ENCODE measurements at regions not wholly inside any gene's neighbourhood (a gene's known extent, or its start where the extent isn't known, plus 50 kb on each side); places are given as distances from the start of the nearest gene placed in this dataset.

DNA sequence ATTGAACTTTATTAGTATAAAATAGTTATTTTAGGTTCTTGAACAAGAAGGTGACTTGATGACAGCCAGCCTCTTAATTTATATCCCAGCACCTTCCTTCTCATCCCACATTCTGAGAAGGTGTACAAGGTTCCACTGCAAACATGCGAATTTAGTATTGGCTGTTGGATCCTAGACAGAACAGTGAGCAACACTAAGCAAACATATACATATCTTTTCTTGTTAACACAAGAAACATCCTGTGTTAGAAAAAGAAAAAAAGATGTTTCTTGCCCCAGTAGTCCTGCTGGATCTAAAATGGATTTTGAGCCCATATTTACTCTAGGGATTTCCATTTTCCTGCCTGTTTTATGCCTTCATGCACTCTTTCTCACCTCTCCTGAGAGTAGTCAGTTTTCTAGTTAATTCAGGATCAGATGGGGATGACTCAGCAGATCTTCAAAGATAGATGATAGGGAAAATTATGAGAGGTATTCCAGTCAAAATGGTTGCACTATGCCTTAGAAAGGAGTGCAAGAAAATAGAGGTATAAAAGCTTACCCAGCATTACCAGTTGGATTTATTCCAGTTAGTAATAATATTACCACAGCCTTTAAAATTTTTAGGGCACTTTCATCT is 336.5 kb downstream of the MEIS1 start:
- H3K4me3 ChIP-seq (replicated peaks in 1 of 3; ENCODE audit: insufficient read depth in 1 of 3, low read depth in 1 of 3, low read length in 3 of 3): no peak overlapping the region
- H3K27me3 ChIP-seq (ENCODE audit: control insufficient read depth in 2 of 2, insufficient read depth in 2 of 2, low read length in 2 of 2): peaks cover 0 to 1% of the 10 kb centered on the region in 2 experiments
- H4K20me1 ChIP-seq (replicated peaks; ENCODE audit: control insufficient read depth, extremely low read depth, insufficient read depth, low read length): no peaks in the 10 kb centered on the region
- no TSS peak for BruUV-seq (replicated peaks)
- no peak for DNase-seq (ENCODE audit: low read depth, low spot score)
- no peak overlapping the region for H3K9ac ChIP-seq (replicated peaks; ENCODE audit: extremely low read depth, insufficient read depth, low read length)
- dilution Hi-C loops (cut with MboI; ENCODE audit: extremely low pct_ligation_motif_present, low sequenced_read_pairs): no loop called here
- TF ChIP-seq FOS (IDR thresholded peaks at IDR 0.05; ENCODE audit: borderline replicate concordance, insufficient read depth, low read length): no peak
- no peaks in the 10 kb centered on the region for H3K79me2 ChIP-seq (ENCODE audit: control insufficient read depth, insufficient read depth, low read length)
- FAIRE-seq: no peak
- intact Hi-C loops (cut with micrococcal nuclease): no loop called here
- H3K36me3 ChIP-seq (ENCODE audit: control insufficient read depth in 2 of 2, extremely low read depth in 1 of 2, insufficient read depth in 2 of 2, low read length in 2 of 2): no peaks in the 10 kb centered on the region
- CTCF ChIA-PET: no interaction called here
- H3K4me2 ChIP-seq (ENCODE audit: insufficient read depth, low read length): no peak overlapping the region
- H3K27ac ChIP-seq (ENCODE audit: insufficient read depth, low read depth, low read length): no peak overlapping the region
- H3K4me1 ChIP-seq (ENCODE audit: control insufficient read depth, extremely low read depth, insufficient read depth, low read length): no peaks in the 10 kb centered on the region
- no peak overlapping the region for H2AFZ ChIP-seq (ENCODE audit: low read depth, low read length)
- POLR2A ChIA-PET: no interaction called here
- H3K9me1 ChIP-seq (replicated peaks; ENCODE audit: control insufficient read depth, extremely low read depth, insufficient read depth, low read length): no peaks in the 10 kb centered on the region
- H3K9me3 ChIP-seq (replicated peaks; ENCODE audit: control insufficient read depth, insufficient read depth, low read length): no peaks in the 10 kb centered on the region

DNA sequence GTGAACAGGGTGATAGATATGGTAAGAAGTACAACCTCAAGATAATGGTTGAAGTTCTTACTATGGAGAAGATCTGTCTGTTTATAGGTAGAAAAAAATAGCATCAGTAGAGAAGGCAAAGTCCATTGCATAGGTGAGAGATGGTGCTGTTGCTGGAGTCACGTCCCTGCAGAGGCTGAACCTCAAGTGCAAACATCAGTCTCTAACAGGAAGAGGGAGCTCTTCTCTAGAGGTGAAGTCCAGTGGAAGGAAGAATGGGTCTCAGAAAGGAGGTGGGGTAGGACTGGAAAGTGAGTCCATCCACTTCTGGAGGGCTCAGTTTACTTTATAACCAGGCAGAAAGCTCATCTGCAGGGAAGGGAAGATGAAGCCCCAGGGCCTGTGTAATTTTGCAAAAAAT is 337.7 kb downstream of the MEIS1 start:
- TF ChIP-seq MYC (IDR thresholded peaks at IDR 0.05; ENCODE audit: low read depth, low read length): no peak
- Histone ChIP-seq H3K27ac (ENCODE audit: insufficient read depth, low read depth, low read length) (no peak overlapping the region), H3K79me2 (ENCODE audit: control insufficient read depth, insufficient read depth, low read length) (no peaks in the 10 kb centered on the region), H3K9me3 (replicated peaks; ENCODE audit: control insufficient read depth, insufficient read depth, low read length) (no peaks in the 10 kb centered on the region), H3K4me2 (ENCODE audit: insufficient read depth, low read length) (no peak overlapping the region), H3K9me1 (replicated peaks; ENCODE audit: control insufficient read depth, extremely low read depth, insufficient read depth, low read length) (no peaks in the 10 kb centered on the region), H4K20me1 (replicated peaks; ENCODE audit: control insufficient read depth, extremely low read depth, insufficient read depth, low read length) (no peaks in the 10 kb centered on the region), H3K4me3 (replicated peaks in 1 of 3; ENCODE audit: insufficient read depth in 1 of 3, low read depth in 1 of 3, low read length in 3 of 3) (no peak overlapping the region), H3K4me1 (ENCODE audit: control insufficient read depth, extremely low read depth, insufficient read depth, low read length) (no peaks in the 10 kb centered on the region), H3K9ac (replicated peaks; ENCODE audit: extremely low read depth, insufficient read depth, low read length) (no peak overlapping the region), H2AFZ (ENCODE audit: low read depth, low read length) (no peak overlapping the region), H3K36me3 (ENCODE audit: control insufficient read depth in 2 of 2, extremely low read depth in 1 of 2, insufficient read depth in 2 of 2, low read length in 2 of 2) (no peaks in the 10 kb centered on the region), H3K27me3 (ENCODE audit: control insufficient read depth in 2 of 2, insufficient read depth in 2 of 2, low read length in 2 of 2) (no peaks in the 10 kb centered on the region)
- CTCF ChIA-PET: no interaction called here
- intact Hi-C loops (cut with micrococcal nuclease): no loop called here
- dilution Hi-C loops (cut with MboI; ENCODE audit: extremely low pct_ligation_motif_present, low sequenced_read_pairs): no loop called here
- BruUV-seq (replicated peaks): no TSS peak
- DNase-seq (ENCODE audit: low read depth, low spot score): no peak
- POLR2A ChIA-PET: no interaction called here
- FAIRE-seq: no peak

Measured in endothelial cell of umbilical vein (primary cell).